ENCODE measurements at regions not wholly inside any gene's neighbourhood (a gene's known extent, or its start where the extent isn't known, plus 50 kb on each side); places are given as distances from the start of the nearest gene placed in this dataset.

DNA sequence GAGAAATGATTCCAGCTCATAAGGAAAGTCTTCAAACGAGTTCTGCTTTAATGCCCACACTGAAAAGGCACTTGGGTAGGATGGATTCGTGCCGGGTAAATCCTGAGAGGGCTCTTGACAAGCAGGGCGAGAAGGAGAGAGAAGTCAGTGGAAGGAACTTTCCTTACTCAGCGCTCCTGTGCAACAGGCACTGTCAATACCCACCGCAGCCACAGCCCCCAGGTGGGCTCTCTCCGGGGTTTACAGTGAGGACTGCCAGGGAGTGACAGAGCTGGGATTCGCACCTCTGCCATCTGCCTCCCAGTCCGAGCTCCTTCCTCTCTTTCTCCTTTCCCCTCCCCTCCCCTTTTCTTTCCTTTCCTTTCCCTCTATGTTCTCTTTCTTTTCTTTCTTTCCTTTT is 118.7 kb downstream of the BEGAIN start:
- no peak for DNase-seq (ENCODE audit: low spot score)

DNA sequence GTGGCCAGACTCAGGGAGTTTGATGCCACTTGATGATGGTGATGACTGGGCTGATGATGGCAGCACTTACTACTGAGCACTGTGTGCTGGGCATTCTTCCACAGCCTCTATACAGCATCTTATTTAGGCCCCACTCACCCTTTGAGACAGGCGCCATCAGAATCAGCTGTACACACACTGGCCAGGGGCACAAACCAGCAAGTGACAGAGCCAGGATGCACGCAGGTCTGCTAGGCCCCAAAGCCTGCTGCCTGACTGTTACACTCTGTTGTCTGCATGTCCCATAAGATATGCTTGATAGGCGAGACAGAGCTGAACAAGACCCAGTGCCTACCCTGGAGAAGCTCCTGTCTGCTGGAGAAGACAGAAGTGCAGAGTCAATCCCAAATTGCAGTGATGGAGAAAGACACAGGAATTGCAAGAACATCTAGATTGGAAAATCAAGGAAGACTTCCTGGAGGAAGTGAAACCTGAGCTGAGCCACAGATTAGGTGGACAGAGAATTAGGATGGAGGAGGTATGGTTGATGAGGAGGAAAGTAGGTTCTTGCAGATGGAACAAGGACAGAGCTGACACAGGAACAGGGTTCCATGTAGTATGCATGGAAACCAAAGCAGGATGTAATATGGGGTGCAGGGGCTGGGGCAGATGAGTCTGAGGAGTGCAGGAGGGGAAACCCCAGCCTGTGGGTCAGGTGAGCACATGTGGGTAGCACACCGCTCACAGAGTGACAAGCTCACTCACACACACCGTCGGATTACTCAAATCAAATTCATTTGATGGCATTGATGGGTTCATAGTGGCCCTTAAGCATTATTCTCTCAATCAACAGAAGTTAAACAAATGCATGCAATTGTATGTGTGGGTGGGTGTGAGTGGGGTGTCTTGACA is 117.3 kb downstream of the BEGAIN start:
- DNase-seq (ENCODE audit: low spot score) = no peak

DNA sequence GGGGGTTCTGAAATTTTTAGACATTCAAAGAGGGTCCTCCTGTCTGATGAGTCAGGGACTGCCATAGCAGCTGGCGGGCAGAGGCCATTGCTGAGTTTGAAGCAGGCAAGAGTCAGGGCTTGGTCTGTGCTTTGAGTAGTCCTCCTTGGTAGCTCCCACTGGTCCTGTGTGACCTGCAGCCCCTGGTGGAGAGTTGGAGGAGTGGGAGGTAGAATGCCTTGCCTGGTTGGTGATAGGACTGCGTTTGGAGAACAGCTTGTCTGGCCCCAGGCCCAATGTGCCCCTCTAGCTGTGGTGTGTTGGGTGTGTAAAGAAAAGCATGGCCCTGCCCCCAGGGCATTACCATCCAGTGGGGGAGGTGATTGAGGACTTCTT is 116.7 kb downstream of the BEGAIN start:
- peak; percentile 16 for DNase-seq (ENCODE audit: low spot score)

DNA sequence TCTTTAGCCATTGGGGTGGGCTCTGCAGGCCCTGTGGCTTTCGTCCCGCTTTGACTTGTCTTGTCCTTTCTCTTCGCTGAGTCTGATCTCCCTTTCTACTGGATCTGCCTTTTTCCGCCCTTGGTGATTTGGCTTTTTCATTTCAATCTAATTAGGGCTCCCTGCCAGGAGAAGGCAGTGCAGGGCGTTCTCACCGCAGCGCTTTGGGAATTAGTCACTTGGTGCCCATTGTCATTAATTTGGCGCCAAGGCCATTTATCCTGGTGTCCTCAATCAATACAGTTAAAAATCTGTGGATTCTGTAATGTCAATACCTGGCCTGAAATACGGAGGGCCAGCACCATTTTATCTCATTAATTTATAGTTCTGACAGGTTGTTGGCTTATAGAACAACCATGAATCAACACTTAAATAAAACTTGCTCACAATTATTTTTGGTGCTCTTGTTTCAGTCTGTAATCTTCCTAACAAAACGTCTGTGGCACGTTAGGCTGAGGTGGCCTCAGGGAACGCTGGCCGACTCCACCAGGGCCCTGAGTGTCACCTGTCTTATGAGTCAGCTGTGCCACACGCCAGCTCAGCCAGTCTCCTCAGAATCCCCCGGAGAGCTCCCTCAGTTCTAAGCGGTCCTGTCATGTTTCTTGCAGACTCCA is 115.7 kb downstream of the BEGAIN start:
- DNase-seq (ENCODE audit: low spot score) = no peak

DNA sequence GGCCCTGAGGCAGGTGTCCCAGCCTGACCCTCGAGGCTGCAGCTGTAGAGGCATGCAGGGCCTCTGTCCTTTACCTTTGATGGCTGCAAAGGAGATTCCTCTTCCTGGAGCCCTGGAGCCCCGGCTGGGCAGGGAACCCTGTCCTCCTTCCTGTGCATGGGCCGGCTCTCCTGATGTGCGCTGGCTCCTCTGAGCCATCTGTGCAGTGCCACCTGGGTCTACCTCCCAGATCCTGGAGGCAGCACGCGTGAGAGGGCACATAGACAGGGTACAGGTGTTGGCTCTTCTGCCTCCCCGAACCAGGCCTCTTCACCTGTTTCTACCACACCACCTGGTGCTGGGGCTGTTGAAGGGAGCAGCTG is 115.1 kb downstream of the BEGAIN start:
- no peak for DNase-seq (ENCODE audit: low spot score)

DNA sequence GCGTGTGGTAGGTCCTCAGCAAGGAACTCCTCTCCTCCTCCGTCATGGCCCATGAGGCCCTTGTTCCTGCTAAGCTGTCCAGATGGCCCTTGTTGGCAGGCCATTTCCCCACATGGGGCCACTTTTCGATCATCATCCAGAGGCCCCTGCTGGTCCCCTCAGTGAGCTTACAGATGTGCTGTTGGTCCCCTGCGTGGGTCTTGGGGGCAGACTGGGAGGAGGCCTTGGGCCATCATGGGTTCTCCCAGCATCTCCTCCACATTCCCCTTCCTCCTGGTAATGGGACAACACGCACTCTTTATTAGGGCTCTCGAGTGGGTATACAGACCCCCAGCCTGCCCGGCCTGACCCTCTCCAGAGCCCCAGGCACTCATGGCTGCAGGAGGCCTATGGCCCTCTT is 114.7 kb downstream of the BEGAIN start:
- no peak for DNase-seq (ENCODE audit: low spot score)

DNA sequence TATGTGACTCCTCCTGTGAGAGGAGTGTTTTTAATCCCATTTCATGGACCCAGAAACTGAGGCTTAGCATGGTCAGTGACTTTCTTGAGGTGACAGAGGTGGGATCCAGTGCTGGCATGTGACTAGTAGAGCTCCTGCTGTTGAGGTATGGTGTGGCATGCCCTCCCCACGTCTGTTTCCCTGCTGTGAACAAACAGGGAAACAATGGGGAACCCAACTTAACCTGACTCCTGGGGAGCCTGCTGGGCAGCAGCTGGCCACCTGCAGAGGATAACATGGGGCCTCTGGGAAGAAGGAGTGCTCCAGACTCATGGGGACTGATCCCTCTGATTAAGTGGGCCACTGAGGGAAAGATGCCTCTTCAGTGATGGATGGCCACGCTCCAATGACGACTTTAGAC is 114.0 kb downstream of the BEGAIN start:
- no peak for DNase-seq (ENCODE audit: low spot score)

DNA sequence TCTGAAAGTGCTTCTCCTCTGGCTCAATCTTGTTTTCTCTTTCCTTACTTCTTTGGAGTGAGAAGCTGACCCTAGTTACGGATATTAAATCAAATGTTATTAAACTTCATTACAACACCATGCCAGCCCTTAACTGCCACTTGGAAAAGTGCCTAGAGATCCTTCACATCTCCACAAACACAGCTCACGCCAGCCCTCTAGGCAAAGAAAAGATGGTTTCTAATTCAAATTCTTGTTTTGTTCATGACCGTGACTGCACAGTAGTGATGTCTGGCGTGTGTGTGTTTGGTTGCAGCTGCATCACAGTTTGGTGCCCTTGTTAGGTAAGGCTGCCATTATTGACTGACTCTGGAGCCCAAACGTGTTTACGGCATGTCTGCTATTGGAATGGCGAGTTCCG is 113.0 kb downstream of the BEGAIN start:
- DNase-seq (ENCODE audit: low spot score) = no peak

DNA sequence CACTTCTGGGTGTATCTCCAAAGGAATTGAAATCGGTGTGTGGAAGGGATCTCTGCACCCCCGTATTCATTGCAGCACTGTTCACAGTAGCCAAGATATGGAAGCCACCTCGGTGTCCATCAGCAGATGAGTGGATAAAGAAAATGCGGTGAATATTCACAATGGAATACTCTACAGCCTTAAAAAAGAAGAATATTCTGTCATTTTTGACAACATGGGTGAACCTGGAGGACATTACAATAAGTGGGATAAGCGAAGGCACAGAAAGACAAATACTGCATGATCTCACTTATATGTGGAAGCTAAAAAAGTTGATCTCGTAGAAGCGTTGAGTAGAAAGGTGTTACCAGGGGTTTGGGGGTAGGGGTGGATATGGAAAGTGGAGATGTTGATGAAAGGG is 111.9 kb downstream of the BEGAIN start:
- DNase-seq (ENCODE audit: low spot score) = no peak

DNA sequence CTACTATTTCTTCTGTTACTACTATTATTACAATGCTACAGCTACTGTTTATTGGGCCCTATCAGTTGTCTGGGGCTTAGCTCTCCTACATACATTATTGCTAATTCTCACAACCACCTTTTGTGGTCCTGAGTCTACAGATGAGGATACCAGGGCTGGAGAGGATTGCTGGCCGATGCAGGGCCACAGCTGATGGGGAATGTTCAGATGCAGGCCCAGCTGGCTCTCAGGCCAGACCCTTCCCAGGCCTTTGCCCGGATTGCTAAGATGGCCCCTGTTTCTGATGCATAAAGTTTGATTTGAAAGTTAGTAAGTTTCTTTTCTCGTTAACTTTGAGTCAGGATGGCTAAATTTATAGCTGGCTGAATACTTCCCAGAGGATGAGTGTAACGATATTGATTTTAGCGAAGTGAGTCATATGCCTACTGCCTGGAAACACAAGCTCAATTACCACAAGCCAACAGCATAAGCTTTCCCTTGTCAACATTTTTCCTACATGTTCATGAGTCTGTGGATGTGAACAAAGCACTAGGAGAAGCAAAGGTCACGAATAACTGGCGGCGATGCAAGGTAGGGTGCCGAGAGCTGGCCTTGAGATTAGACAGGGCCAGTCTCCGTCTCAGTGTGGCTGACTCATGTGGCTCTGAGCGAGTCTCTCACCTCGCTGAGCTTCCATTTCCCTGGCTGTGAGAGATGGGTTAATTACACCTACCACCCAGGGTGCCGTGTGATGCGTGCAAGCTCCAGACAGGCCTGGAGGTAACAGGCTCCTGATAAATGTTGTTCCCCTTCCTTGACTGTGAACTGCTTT is 111.0 kb downstream of the BEGAIN start:
- DNase-seq (ENCODE audit: low spot score) = no peak

DNA sequence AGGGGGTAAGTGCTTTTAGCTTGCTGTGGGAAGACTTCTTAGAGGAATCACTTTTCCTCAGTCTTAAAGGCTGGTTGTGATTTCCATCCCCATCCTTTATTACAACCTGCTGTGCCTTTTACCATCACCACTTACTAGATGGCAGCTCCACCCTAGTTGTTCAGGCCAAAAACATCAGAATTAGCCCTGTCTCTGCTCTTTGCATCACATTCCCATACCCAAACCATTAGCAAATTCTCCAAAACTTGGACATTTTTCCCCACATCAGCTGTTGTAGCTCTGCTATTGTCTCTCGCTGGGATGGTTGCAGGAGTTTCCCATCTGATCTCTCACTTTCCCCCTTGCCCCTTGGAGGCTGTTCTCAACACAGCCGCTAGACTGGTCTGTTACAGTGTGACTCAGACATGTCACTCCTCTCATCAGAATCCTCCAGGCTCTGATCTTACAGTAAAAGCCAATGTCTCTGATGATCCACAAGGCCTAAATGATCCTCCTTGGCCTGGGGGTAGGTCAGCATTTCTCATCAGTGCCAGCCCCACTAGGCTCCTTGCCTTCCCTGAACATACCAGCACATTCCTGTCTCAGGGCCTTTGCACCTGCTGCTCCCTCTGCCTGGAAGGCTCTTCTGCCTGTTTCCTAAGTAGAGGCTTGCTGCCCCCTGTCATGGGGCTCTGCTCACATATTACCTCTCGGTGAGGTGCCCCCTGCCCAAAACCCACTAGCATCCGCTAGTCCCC is 102.5 kb downstream of the BEGAIN start:
- DNase-seq (ENCODE audit: low spot score) = no peak

DNA sequence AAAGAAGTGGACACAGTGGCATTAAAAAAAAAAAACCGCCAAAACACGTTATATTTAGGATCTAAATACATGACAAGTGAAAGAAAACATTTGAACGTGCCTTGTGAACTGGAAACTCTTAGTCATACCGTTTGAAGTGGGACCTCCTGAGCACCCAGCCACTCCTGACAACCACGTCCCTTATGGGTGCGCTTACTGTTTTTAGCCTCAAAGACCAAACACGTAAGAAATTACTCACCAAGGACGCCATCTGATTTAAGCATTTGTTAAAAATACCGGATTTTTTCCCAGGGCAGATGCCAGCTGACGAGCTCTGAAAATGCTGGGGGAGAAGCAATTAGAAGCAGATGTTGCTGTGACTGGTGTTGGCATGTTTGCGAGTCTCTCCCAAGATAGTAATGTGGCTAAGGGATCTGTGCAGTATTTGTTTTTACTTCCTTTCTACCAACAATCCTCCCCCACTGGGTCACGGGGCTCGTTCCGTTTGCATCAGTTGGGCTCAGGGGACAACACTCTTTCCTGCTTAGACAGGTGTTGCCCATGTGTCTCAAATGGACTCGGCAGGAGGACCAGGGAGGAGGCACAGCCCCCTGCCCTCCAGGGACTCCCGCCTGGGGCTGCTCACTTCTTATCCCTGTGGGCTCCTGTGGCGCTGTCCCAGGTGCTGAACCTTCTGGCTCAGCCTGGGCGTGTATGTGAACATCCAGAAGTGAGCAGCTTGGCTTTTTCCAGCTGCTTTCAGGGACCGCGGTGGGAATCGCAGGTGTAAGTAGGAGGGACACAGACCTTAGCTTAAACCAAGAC is 101.0 kb downstream of the BEGAIN start:
- peak; percentile 76 for DNase-seq (ENCODE audit: low spot score)
